Suprapubic skin (tissue), 3 donors: ENCODE measurements at regions not wholly inside any gene's neighbourhood (a gene's known extent, or its start where the extent isn't known, plus 50 kb on each side); places are given as distances from the start of the nearest gene placed in this dataset.

Experiments used
- CTCF ChIP-seq, 2 donors: fragments of 200-600 bp in 1 of 2; fragments of 450-650 bp in 1 of 2; sonication (generic) in 1 of 2; IDR thresholded peaks; one replicate each; pipeline ENCODE4 v1.5.1; 2016 to 2019; ENCODE audit warnings: antibody characterized with exemption in 2 of 2, mild to moderate bottlenecking in 1 of 2, moderate library complexity in 1 of 2
- EP300 ChIP-seq: sonication (generic); formaldehyde crosslinking; IDR thresholded peaks from one replicate; pipeline ENCODE4 v1.6.1; 2017; ENCODE audit warnings: antibody characterized with exemption

GRCh38 chr15:29435811-29436210 is 166.2 kb upstream of the NSMCE3 start:
- TF ChIP-seq EP300 (no peak), CTCF (IDR thresholded peaks at IDR 0.05) (no peak)
